ENCODE measurements at regions not wholly inside any gene's neighbourhood (a gene's known extent, or its start where the extent isn't known, plus 50 kb on each side); places are given as distances from the start of the nearest gene placed in this dataset.

GRCh38 chr18:35776473-35776872, 194.9 kb downstream of the GALNT1 start:
- H3F3A ChIP-seq (ENCODE audit: low read length, unreplicated experiment) = no peaks in the 10 kb centered on the region
- ChIA-PET CTCF (no interaction called here), POLR2A (ENCODE audit: unreplicated experiment) (no interaction called here)
- BruUV-seq (replicated peaks) = no TSS peak
- no peaks in the 10 kb centered on the region for H3K4me1 ChIP-seq (ENCODE audit: insufficient read depth, low read length)
- DNase-seq (no peak), ATAC-seq (no peak)
- no peak overlapping the region for H3K4me2 ChIP-seq (ENCODE audit: low read length)
- TF ChIP-seq CTCF (conservative IDR thresholded peaks at IDR 0.05; ENCODE audit: low read depth, low read length) (no peak), EZH2phosphoT487 (IDR thresholded peaks at IDR 0.05; ENCODE audit: borderline replicate concordance, low read length) (no peak), EZH2 (IDR thresholded peaks at IDR 0.05; ENCODE audit: low read length, unreplicated experiment) (no peak)
- no peak overlapping the region for H3K4me3 ChIP-seq (ENCODE audit: low read length)
- no peaks in the 10 kb centered on the region for H3K36me3 ChIP-seq (ENCODE audit: low read depth, low read length)
- no peaks in the 10 kb centered on the region for H3K27me3 ChIP-seq (ENCODE audit: low read length)
- intact Hi-C loops (cut with micrococcal nuclease) = no loop called here
- H3K27ac ChIP-seq (ENCODE audit: low read length) = no peak overlapping the region
- no peaks in the 10 kb centered on the region for H3K9me2 ChIP-seq (replicated peaks; ENCODE audit: low read length)
- H3K9ac ChIP-seq (ENCODE audit: low read length) = no peak overlapping the region
- no peak overlapping the region for H2AFZ ChIP-seq (ENCODE audit: low read length)
- no peaks in the 10 kb centered on the region for H3K79me2 ChIP-seq (ENCODE audit: low read length)
- H4K20me1 ChIP-seq (ENCODE audit: low read length) = no peaks in the 10 kb centered on the region
- H3K9me3 ChIP-seq (ENCODE audit: low read length) = no peaks in the 10 kb centered on the region

DNA sequence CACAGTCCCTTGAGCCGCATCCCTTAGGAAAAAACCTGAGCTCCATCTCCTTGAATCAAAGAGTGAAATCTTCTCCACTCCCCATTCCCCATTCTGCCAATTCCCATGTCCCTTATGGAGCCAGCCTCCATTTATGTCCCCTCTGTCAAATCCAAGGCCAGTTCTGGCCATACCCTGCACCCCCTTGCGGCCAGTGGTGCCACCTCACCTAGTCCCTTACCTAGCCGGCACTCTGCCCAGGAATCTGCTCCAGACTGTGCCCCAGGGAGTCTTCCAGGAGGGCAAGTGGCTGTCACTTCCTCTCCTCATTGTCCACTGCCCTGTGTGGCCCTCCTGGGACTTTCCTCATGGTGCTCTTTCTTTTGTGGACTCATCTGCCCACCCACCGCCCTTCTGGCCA, 195.4 kb upstream of the RMP24 start:
- no peak; the same call in 1 of the 2 replicates for ATAC-seq
- CTCF ChIA-PET = no interaction called here

More for the DNA sequence above, 195.4 kb upstream of the RMP24 start:
- H3K9me3 ChIP-seq (ENCODE audit: low read length) = no peaks in the 10 kb centered on the region
- peak; percentile 5 for DNase-seq
- H3K9ac ChIP-seq (ENCODE audit: low read length) = no peak overlapping the region
- no peaks in the 10 kb centered on the region for H3K9me2 ChIP-seq (replicated peaks; ENCODE audit: low read length)
- no peaks in the 10 kb centered on the region for H3F3A ChIP-seq (ENCODE audit: low read length, unreplicated experiment)
- TF ChIP-seq CTCF (conservative IDR thresholded peaks at IDR 0.05; ENCODE audit: low read depth, low read length) (peak; percentile 37; the same call in 1 of the 2 replicates), EZH2 (IDR thresholded peaks at IDR 0.05; ENCODE audit: low read length, unreplicated experiment) (no peak)
- H3K27me3 ChIP-seq (ENCODE audit: low read length) = no peaks in the 10 kb centered on the region
- H3K4me3 ChIP-seq (ENCODE audit: low read length) = no peak overlapping the region
- H2AFZ ChIP-seq (ENCODE audit: low read length) = no peak overlapping the region
- H3K4me2 ChIP-seq (ENCODE audit: low read length) = no peak overlapping the region
- BruUV-seq (replicated peaks) = no TSS peak
- intact Hi-C loops (cut with micrococcal nuclease) = no loop called here
- H3K79me2 ChIP-seq (ENCODE audit: low read length) = no peaks in the 10 kb centered on the region
- H3K36me3 ChIP-seq (ENCODE audit: low read depth, low read length) = no peaks in the 10 kb centered on the region
- no peaks in the 10 kb centered on the region for H3K4me1 ChIP-seq (ENCODE audit: insufficient read depth, low read length)
- H3K27ac ChIP-seq (ENCODE audit: low read length) = no peak overlapping the region
- POLR2A ChIA-PET (ENCODE audit: unreplicated experiment) = no interaction called here
- no peaks in the 10 kb centered on the region for H4K20me1 ChIP-seq (ENCODE audit: low read length)

Data from PC-3 (cell line).